ENCODE measurements at regions not wholly inside any gene's neighbourhood (a gene's known extent, or its start where the extent isn't known, plus 50 kb on each side); places are given as distances from the start of the nearest gene placed in this dataset.

DNA sequence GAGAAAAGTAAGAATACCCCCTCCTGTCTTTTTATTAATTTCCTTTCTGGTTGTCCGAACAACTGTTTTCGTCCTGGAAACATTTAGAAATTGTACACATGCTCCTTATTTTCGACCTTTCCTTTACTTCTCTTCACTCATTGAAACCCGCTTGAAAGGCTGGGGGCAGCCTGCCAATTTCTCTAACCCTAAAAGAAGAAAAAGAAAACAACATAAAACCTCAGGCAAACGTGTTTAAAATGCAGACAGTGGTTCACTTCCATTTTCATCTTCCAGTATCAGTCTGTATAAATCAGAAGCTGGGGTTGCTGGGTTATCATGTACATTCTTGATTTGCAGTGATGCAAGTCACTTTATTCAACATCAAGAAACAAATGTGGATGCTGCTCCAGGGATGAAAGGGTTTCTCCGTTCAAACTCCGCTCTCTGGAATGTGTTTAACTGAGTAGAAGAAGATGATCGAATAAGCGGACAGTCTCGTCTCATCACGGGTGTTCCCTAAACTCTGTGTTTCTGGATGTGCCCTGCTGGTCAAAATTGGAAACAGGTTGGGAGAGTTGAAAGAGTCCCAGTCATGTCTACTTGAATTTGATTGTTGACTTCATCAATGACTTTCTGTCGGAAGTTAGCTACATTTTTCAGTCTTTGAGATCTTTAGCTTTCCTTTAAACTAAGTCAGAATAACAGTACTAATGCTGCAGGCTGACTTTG lies 1042.2 kb downstream of the BCL11B start:
- Histone ChIP-seq H3K36me3 (ENCODE audit: control insufficient read depth, insufficient read depth, low read length) (no peaks in the 10 kb centered on the region), H3K27ac (no peak overlapping the region), H3K27me3 (ENCODE audit: control insufficient read depth, insufficient read depth, low read length) (no peaks in the 10 kb centered on the region), H3K9me3 (ENCODE audit: control insufficient read depth, low read length) (no peaks in the 10 kb centered on the region), H3K4me2 (ENCODE audit: low read length) (no peak overlapping the region), H3K79me2 (no peaks in the 10 kb centered on the region), H3K4me1 (no peaks in the 10 kb centered on the region), H2AFZ (no peak overlapping the region), H3K9ac (no peak overlapping the region), H3K4me3 (ENCODE audit: low read depth, low read length) (no peak overlapping the region)
- TF ChIP-seq CTCF (IDR thresholded peaks at IDR 0.05): no peak

DNA sequence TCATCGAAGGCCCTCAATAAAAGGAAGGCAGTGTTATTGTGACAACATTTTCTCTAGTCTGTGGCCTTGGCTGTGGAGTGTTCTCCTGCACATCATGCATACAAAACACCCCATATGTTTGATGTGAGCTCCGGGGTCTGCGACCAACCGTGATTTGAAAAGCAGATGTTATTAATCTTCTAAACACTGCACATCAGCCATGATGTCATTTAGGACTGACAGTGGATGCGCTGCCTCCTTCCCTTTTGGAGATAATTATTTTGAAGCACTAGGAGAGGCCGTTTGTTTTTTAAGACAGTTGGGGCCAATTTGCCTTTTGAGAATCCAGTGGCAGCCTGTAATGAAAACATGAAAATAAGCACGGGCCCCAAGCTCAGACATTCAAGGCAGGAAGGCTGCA lies 1041.6 kb downstream of the BCL11B start:
- no peak overlapping the region for H3K9ac ChIP-seq
- H3K79me2 ChIP-seq: no peaks in the 10 kb centered on the region
- H3K4me2 ChIP-seq (ENCODE audit: low read length): no peak overlapping the region
- no peak for TF ChIP-seq CTCF (IDR thresholded peaks at IDR 0.05)
- H3K36me3 ChIP-seq (ENCODE audit: control insufficient read depth, insufficient read depth, low read length): no peaks in the 10 kb centered on the region
- H3K27me3 ChIP-seq (ENCODE audit: control insufficient read depth, insufficient read depth, low read length): no peaks in the 10 kb centered on the region
- H3K4me3 ChIP-seq (ENCODE audit: low read depth, low read length): no peak overlapping the region
- no peaks in the 10 kb centered on the region for H3K4me1 ChIP-seq
- H2AFZ ChIP-seq: no peak overlapping the region
- H3K9me3 ChIP-seq (ENCODE audit: control insufficient read depth, low read length): no peaks in the 10 kb centered on the region
- H3K27ac ChIP-seq: no peak overlapping the region

- H3K9ac ChIP-seq: no peak overlapping the region
Measured at GRCh38 chr14:98231210-98231609, 1040.8 kb downstream of the BCL11B start.

GRCh38 chr14:98233656-98234055 lies 1038.3 kb downstream of the BCL11B start:
- Histone ChIP-seq H2AFZ (no peak overlapping the region), H3K9me3 (ENCODE audit: control insufficient read depth, low read length) (no peaks in the 10 kb centered on the region), H3K79me2 (no peaks in the 10 kb centered on the region), H3K36me3 (ENCODE audit: control insufficient read depth, insufficient read depth, low read length) (no peaks in the 10 kb centered on the region), H3K4me2 (ENCODE audit: low read length) (no peak overlapping the region), H3K9ac (no peak overlapping the region), H3K4me3 (ENCODE audit: low read depth, low read length) (no peak overlapping the region), H3K27ac (no peak overlapping the region), H3K27me3 (ENCODE audit: control insufficient read depth, insufficient read depth, low read length) (no peaks in the 10 kb centered on the region), H3K4me1 (no peaks in the 10 kb centered on the region)
- TF ChIP-seq CTCF (IDR thresholded peaks at IDR 0.05): no peak

More at GRCh38 chr14:98231210-98231609, 1040.8 kb downstream of the BCL11B start:
- H3K27ac ChIP-seq: no peak overlapping the region
- no peak overlapping the region for H3K4me2 ChIP-seq (ENCODE audit: low read length)
- no peaks in the 10 kb centered on the region for H3K9me3 ChIP-seq (ENCODE audit: control insufficient read depth, low read length)
- H3K4me1 ChIP-seq: no peaks in the 10 kb centered on the region
- no peaks in the 10 kb centered on the region for H3K79me2 ChIP-seq
- no peak overlapping the region for H3K4me3 ChIP-seq (ENCODE audit: low read depth, low read length)
- H3K27me3 ChIP-seq (ENCODE audit: control insufficient read depth, insufficient read depth, low read length): no peaks in the 10 kb centered on the region
- H3K36me3 ChIP-seq (ENCODE audit: control insufficient read depth, insufficient read depth, low read length): no peaks in the 10 kb centered on the region
- H2AFZ ChIP-seq: no peak overlapping the region
- no peak for TF ChIP-seq CTCF (IDR thresholded peaks at IDR 0.05)

- H3K4me1 ChIP-seq: no peaks in the 10 kb centered on the region
- no peak overlapping the region for H3K4me2 ChIP-seq (ENCODE audit: low read length)
- no peaks in the 10 kb centered on the region for H3K9me3 ChIP-seq (ENCODE audit: control insufficient read depth, low read length)
- no peak for TF ChIP-seq CTCF (IDR thresholded peaks at IDR 0.05)
- no peaks in the 10 kb centered on the region for H3K79me2 ChIP-seq
- H2AFZ ChIP-seq: no peak overlapping the region
- H3K4me3 ChIP-seq (ENCODE audit: low read depth, low read length): no peak overlapping the region
- no peaks in the 10 kb centered on the region for H3K36me3 ChIP-seq (ENCODE audit: control insufficient read depth, insufficient read depth, low read length)
- H3K27ac ChIP-seq: no peak overlapping the region
- H3K27me3 ChIP-seq (ENCODE audit: control insufficient read depth, insufficient read depth, low read length): no peaks in the 10 kb centered on the region
- H3K9ac ChIP-seq: no peak overlapping the region
Measured at GRCh38 chr14:98234208-98234607, 1037.8 kb downstream of the BCL11B start.
